GM12864 (cell line): ENCODE measurements at regions not wholly inside any gene's neighbourhood (a gene's known extent, or its start where the extent isn't known, plus 50 kb on each side); places are given as distances from the start of the nearest gene placed in this dataset.
"Not testable (repeated sequence)": the region's sequence is repeated elsewhere in the genome, so short reads cannot be mapped to it uniquely, and the experiment has no call there.

Experiments
- DNase-seq: peaks from one replicate; pipeline ENCODE4 v3.0.0-alpha.2; 2011; ENCODE audit warnings: low read depth
- H3K4me3 ChIP-seq: 2 replicates; pipeline ENCODE4 v1.5.1; 2011; ENCODE audit warnings: mild to moderate bottlenecking, low read depth, low read length, control low read depth
- TF ChIP-seq, protein P1 (sequence below): IDR thresholded peaks from 2 replicates; pipeline ENCODE4 v1.5.1; 2011; ENCODE audit warnings: low read depth, mild to moderate bottlenecking, moderate library complexity, low read length, control low read depth, inconsistent platforms; ENCODE audit errors: missing control alignments

DNA sequence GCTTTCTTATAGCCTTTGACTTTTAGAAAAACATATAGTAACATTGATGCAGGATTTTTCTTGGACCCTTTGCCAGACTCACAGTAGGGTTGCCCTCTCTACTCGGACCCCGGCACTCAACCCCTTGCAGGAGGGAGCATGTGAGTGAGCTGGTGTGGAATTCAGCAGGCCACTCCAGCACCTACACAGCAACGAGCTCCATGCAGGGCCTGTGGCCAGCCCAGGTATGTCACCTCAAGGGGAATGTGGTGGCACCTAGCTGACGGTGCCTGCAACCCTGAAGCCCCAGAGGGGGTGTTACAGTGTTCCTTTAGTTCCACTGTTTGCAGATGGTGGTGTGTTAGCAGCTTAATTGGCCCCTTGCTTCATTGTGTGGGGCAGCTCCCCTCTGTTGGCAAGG, 414.9 kb downstream of the KCNJ2 start:
- TF ChIP-seq, protein P1, sequence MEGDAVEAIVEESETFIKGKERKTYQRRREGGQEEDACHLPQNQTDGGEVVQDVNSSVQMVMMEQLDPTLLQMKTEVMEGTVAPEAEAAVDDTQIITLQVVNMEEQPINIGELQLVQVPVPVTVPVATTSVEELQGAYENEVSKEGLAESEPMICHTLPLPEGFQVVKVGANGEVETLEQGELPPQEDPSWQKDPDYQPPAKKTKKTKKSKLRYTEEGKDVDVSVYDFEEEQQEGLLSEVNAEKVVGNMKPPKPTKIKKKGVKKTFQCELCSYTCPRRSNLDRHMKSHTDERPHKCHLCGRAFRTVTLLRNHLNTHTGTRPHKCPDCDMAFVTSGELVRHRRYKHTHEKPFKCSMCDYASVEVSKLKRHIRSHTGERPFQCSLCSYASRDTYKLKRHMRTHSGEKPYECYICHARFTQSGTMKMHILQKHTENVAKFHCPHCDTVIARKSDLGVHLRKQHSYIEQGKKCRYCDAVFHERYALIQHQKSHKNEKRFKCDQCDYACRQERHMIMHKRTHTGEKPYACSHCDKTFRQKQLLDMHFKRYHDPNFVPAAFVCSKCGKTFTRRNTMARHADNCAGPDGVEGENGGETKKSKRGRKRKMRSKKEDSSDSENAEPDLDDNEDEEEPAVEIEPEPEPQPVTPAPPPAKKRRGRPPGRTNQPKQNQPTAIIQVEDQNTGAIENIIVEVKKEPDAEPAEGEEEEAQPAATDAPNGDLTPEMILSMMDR, result no peak
- DNase-seq, result no peak
- no peak overlapping the region for H3K4me3 ChIP-seq

DNA sequence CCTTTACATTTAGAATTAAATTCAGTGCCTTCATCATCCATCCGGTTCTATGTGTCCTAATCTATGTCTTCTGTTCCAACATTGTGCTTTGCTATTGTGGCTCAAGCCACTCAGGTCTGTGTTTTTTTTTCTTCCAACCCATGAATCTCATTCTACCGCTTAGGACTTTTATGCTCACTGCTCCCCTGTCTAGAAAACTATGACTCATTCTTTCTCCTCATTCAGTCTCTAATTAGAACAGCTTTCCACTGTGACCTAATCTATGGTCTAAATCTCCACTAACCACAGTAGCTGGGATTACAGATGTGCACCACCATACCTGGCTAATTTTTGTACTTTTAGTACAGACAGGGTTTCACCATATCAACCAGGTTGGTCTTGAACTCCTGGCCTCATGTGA, 418.7 kb downstream of the KCNJ2 start:
- no peak for DNase-seq
- no peak overlapping the region for H3K4me3 ChIP-seq
- TF ChIP-seq, protein P1, result no peak

DNA sequence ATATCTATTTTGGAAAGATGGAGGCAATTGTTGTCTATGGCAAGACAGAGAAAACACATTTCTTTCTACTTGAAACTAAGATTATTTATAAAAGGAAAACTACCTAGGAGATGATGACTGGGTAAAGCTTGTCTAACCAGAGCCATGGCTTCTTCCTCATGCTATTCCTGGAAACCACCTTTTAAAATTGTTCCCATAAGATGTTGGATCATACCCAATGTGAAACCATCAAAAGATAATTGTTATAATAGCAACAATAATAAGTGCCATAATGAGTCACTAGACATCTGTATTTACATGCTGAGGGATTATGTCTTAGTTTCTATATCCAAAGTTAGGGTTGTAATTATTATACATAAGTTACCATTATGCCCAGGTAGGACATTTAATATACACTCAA, 428.4 kb downstream of the KCNJ2 start:
- DNase-seq, result no peak
- TF ChIP-seq, protein P1, result no peak
- H3K4me3 ChIP-seq, result no peak overlapping the region

DNA sequence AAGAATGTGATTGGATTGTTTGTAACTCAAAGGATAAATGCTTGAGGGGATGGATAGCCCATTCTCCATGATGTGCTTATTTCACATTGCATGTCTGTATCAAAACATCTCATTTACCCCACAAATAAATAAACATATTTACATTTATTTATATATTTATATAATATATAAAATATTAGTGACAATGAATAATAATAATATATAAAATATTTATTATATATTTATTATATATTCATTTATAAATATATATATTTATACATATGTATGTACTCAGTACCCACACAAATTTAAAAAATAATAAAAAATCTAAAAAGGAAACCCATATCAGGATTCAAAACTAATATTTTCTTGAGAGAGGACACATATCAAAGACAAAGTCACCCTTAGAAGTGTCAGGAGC, 429.9 kb downstream of the KCNJ2 start:
- no peak overlapping the region for H3K4me3 ChIP-seq
- DNase-seq, result no peak
- TF ChIP-seq, protein P1, result no peak

DNA sequence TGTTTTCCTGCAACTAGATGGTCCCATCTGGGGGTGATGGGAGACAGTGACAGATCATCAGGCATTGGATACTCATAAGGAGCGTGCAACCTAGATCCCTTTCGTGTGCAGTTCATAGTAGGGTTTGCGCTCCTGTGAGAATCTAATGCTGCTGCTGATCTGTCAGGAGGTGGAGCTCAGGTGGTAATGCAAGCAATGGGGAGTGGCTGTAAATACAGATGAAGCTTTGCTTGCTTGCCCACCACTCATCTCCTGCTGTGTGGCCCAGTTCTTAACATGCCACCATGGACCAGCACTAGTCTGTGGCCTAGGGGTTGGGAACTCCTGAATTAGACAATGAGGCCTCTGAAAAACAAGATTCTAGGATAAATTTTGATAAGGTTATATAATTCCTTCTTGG, 430.6 kb downstream of the KCNJ2 start:
- DNase-seq, H3K4me3 ChIP-seq: not testable (repeated sequence)

DNA sequence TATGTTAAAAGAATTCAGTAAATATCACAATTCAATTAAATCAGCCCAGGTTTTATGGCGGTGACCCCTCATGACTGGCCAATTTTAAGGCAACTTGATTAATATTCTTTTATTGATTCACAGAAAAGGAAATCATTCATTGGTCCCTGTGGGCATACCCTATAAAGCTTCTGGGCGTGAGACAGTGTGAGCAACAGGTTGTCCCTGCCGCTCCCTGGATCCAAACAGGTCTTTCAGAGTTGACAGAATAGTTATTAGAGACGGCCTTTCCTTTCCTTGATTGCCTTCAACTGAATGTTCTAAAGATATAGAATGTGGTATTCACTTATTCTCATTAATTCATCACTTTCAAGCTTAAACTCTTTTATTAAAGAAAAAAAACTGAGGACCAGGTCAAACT, 433.9 kb downstream of the KCNJ2 start:
- TF ChIP-seq, protein P1, result no peak
- H3K4me3 ChIP-seq, result no peak overlapping the region
- no peak for DNase-seq

DNA sequence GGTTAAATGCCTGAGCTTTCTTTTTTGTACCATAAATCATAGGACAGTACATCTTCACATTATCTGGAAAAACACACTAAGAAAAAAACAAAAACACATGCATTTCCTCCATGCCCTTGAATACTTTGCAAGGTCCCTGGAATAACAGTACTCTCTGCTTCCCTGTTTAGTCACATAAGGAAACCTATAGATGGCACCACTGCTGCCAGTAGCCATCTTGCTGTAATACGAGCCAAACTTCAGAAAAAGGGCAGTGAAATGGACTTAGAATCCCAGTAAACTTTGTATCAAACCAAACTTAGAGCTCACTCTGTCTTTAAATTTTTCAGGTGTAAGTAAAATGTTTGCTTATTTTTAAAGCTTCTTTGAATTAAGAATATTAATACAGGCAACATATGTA, 435.5 kb downstream of the KCNJ2 start:
- TF ChIP-seq, protein P1, result no peak
- H3K4me3 ChIP-seq, result no peak overlapping the region
- no peak for DNase-seq

DNA sequence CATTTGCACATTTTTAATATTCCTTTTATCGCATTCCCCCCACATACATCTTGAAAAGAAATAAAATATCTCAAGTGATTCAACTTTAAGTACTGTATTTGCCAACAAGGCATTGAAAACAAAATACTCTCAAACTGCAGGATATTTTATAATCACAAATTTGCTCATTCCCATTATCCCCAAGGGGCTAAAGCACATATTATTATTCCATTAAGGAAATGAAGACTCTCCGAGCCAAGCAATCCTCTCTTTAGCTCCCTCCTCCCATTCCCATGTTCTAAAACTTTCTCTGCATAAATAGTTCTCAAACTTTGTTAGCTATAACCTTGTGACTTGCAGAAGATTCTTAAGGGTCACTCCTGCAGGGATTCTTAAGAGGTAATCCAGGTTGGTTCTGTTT, 436.8 kb downstream of the KCNJ2 start:
- no peak overlapping the region for H3K4me3 ChIP-seq
- DNase-seq, result no peak
- TF ChIP-seq, protein P1, result no peak
